Urothelium cell line (cell line): ENCODE measurements at regions not wholly inside any gene's neighbourhood (a gene's known extent, or its start where the extent isn't known, plus 50 kb on each side); places are given as distances from the start of the nearest gene placed in this dataset.
A peak's percentile ranks its signal among the peaks of the same experiment; 100 is the strongest.

ENCODE experiments used
- DNase-seq: peaks from one replicate; pipeline ENCODE4 v3.0.0; 2011; ENCODE audit warnings: low spot score, mixed read lengths
- FAIRE-seq: peaks from 2 replicates; lab custom pipeline; 2011; peaks lifted over from hg19 to GRCh38; lab: Jason Lieb, UNC

DNA sequence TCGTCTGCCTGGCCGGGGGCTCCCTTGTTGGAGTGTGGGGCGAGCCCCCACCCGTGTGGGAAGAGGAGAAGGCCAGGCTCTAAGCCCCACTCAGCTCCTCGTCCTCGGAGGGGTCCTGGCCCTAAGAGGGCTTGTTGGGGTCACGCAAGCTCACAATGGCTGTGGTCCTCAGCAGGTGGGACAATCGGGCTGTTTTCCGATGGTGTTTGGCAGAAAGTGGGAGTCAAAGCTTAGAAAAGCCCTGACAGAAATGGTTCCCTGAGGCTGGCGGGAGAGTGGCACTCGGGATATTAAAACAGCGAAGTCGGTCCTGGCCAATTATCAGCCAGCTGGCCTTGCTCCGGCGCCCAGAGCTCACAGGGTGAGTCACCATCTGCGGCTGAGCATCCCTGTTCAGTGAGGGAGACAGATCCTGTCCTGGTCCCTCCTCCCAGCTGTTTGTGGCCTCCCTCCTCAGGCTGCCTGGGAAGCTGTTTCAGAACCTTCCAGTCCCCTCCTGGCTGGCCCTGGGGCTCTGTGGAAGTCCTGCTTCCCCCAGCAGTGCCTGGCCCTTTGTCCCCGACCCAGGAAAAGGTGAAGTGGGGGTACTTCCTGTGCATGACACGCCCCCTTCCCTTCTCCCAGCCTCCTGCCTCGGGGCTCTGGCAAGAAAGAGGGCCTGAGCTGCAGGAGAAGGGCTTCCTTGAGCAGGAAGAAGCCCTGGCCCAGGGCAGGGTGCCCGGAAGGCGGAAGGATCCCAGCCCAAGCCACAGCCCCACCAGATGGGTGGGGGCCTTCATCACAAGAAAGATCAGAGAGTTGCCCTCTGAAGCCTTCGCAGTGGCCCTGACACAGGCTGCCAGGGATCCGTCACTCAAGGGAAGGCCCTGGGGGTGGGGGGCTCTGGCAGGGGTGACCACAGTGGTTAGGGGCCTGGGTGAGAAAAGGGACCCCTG, 53.6 kb upstream of the BHLHE23 start:
- peak; percentile 97 for FAIRE-seq
- DNase-seq: peak; percentile 96

GRCh38 chr20:63059684-63060056, 52.9 kb upstream of the BHLHE23 start:
- no peak for DNase-seq
- FAIRE-seq: no peak

DNA sequence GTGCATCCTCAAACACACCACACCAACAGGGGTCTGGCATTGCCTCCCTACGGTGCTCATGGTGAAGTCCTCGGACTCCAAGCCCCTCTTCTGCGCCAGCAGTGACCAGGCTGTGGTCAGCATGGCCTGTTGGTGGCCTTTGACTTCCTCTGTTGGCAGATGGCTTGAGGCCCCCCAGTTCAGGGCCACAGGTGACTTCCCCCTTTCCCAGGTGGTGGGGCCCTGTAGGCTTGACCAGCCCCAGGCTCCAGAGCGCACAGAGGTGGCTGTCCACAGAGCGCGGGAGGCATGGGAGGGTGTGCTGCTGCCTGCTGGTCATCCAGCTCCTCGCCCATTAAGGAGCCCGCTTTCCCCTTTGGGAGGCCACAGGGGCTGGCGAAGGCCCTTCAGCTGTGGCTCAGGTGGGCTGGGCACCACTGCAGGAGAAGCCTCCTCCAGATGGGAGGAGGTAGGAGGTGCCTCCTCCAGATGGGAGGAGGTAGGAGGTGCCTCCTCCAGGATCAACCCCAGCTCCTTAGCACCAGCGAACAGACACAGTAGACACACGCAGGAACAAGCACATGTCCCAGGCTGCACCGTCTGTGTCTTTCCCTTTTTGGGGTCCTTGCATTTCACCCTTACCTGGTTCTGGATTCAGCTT, 52.1 kb upstream of the BHLHE23 start:
- no peak for FAIRE-seq
- no peak for DNase-seq

- peak; percentile 96 for FAIRE-seq
- DNase-seq: no peak
Measured at GRCh38 chr20:63057171-63058117, 50.7 kb upstream of the BHLHE23 start.

DNA sequence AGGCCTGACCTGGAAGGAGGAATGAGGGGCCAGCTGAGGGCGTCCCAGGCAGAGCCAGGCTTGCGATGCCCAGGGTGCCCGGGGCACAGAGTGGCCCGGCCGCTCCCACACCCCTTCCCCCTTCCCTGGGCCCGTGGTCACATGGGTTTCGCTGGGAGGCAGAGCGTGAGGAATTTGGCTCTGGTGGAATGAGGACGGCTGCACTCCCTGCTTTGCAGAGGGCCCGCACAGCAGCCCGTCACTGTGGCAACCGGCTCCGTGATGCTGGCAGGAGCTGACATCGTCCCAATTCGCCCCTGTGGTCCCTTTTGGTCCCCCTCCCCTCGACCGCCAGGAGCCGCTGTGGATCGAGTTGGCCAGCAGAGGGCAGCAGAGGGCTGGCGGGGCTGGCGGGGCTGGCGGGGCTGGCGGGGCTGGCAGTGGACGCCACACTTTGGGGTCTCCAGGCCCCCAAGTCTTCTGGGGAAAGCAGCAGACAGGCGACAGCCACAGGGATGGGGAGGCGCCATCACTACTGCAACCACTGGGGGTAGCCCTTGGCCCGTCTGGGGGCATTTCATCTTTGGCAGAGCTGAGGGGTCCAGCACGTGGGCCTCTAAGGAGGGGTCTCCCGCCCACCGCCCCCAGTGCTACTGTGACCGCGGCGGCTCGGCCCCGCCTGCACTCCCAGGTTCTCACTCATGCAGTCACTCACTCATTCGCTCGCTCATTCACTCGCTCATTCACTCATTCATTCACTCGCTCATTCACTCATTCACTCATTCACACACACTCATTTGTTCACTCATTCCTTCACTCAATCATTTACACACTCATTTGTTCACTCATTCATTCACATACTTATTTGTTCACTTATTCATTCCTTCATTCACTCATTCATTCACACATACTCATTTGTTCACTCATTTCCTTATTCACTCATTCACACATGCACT, 49.7 kb upstream of the BHLHE23 start:
- FAIRE-seq: no peak
- DNase-seq: peak; percentile 80
